ENCODE measurements at regions not wholly inside any gene's neighbourhood (a gene's known extent, or its start where the extent isn't known, plus 50 kb on each side); places are given as distances from the start of the nearest gene placed in this dataset.

- TF ChIP-seq POLR2A (IDR thresholded peaks at IDR 0.05; ENCODE audit: low read depth, low read length), result no peak
- no peak for TF ChIP-seq POLR2AphosphoS5 (IDR thresholded peaks at IDR 0.05; ENCODE audit: low read depth, low read length)
These were observed 441.9 kb downstream of the RND3 start for GRCh38 chr2:150045601-150046000.
